GM15510 (cell line): ENCODE measurements at regions not wholly inside any gene's neighbourhood (a gene's known extent, or its start where the extent isn't known, plus 50 kb on each side); places are given as distances from the start of the nearest gene placed in this dataset.

Experiments used
- POLR2A ChIP-seq: IDR thresholded peaks from 3 replicates; pipeline ENCODE4 v1.6.1; 2011; ENCODE audit warnings: borderline replicate concordance; ENCODE audit not compliant: insufficient read length; ENCODE audit errors: extremely low read depth

GRCh38 chr15:39025881-39026280 is 461.3 kb upstream of the RASGRP1 start:
- TF ChIP-seq POLR2A: no peak

GRCh38 chr15:39028069-39028468 is 463.5 kb upstream of the RASGRP1 start:
- TF ChIP-seq POLR2A: no peak

- TF ChIP-seq POLR2A: no peak
Measured at GRCh38 chr15:39029741-39030140, 465.1 kb upstream of the RASGRP1 start.

- TF ChIP-seq POLR2A: no peak
Measured at GRCh38 chr15:39030291-39031070, 465.9 kb upstream of the RASGRP1 start.

- no peak for TF ChIP-seq POLR2A
Measured at GRCh38 chr15:39031596-39031995, 467.0 kb upstream of the RASGRP1 start.

- no peak for TF ChIP-seq POLR2A
Measured at GRCh38 chr15:39034816-39035215, 470.2 kb upstream of the RASGRP1 start.

GRCh38 chr15:39040861-39041260 is 476.2 kb upstream of the RASGRP1 start:
- no peak for TF ChIP-seq POLR2A

- TF ChIP-seq POLR2A: no peak
Measured at GRCh38 chr15:39041979-39042495, 477.4 kb upstream of the RASGRP1 start.

- TF ChIP-seq POLR2A: no peak
Measured at GRCh38 chr15:39051626-39052322, 487.2 kb upstream of the RASGRP1 start.

- no peak for TF ChIP-seq POLR2A
Measured at GRCh38 chr15:39052323-39052705, 487.7 kb upstream of the RASGRP1 start.

- no peak for TF ChIP-seq POLR2A
Measured at GRCh38 chr15:39053480-39053879, 488.9 kb upstream of the RASGRP1 start.

GRCh38 chr15:39054128-39054732 is 489.6 kb upstream of the RASGRP1 start:
- TF ChIP-seq POLR2A: no peak

GRCh38 chr15:39056357-39056756 is 491.7 kb upstream of the RASGRP1 start:
- TF ChIP-seq POLR2A: no peak

GRCh38 chr15:39058351-39059131 is 493.9 kb upstream of the RASGRP1 start:
- TF ChIP-seq POLR2A: no peak

GRCh38 chr15:39059917-39060316 is 495.3 kb upstream of the RASGRP1 start:
- TF ChIP-seq POLR2A: no peak
